ENCODE measurements at regions not wholly inside any gene's neighbourhood (a gene's known extent, or its start where the extent isn't known, plus 50 kb on each side); places are given as distances from the start of the nearest gene placed in this dataset.
"Not testable (repeated sequence)": the region's sequence is repeated elsewhere in the genome, so short reads cannot be mapped to it uniquely, and the experiment has no call there.

DNA sequence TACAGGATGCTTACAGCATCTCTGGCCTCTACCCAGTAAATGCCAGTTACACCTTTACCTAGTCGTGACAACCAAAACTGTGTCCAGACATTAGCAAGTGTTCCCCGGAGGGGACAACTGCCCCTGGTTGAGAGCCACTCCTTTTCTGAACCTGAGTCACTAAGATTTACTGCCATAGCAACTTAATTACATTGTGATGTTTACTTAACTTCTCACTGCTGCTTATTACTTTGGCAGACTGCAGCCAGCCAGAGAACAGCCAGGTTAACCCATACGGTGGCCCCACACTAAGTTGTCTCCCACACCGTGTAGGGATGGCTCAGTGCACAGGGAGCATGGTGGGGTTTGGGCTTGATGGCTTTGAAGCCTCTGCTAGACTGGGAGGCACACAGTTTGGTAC is 204.7 kb upstream of the SULF2 start:
- peaks cover 19% of the 10 kb centered on the region for H3K4me1 Mint-ChIP-seq (ENCODE audit: low read depth, unreplicated experiment)
- no peaks in the 10 kb centered on the region for H3K27me3 Mint-ChIP-seq (ENCODE audit: unreplicated experiment)
- H3K4me3 Mint-ChIP-seq (ENCODE audit: low read depth, unreplicated experiment): no peak overlapping the region
- intact Hi-C loops (cut with micrococcal nuclease; ENCODE audit: unreplicated experiment): loop anchor here (10.0 kb wide), 1 partner anchor 195 kb away; no protein-coding TSS in a partner anchor
- BruUV-seq (replicated peaks): no TSS peak
- H3K36me3 Mint-ChIP-seq (ENCODE audit: insufficient read depth, unreplicated experiment): no peaks in the 10 kb centered on the region
- peak; percentile 29 for DNase-seq
- no peak for TF ChIP-seq CTCF (IDR thresholded peaks at IDR 0.05; ENCODE audit: unreplicated experiment)
- CTCF ChIA-PET: no interaction called here
- peaks cover 5% of the 10 kb centered on the region for H3K9me3 Mint-ChIP-seq (ENCODE audit: low read depth, unreplicated experiment)
- peak overlapping the region; percentile 57 for H3K27ac Mint-ChIP-seq (ENCODE audit: unreplicated experiment)

DNA sequence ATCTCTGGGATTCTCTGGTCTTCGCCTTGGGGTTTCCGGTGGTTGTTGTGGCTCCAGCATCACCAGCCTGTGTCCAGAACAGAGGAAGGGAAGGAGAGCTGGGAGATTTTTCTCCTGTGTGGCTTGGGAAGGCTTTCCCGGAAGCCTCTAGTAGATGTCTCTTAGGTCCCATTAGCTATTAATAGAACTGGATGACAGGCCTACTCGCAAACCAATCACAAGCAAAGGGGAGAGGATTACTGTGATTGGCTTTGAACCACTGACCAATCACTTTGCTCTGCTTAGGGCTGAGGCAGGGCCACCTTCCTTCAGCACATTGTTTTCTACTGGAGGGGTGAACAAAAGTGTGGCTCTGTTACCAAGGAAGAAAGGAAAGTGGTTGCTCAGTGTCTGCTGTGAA is 203.4 kb upstream of the SULF2 start:
- CTCF ChIA-PET: no interaction called here
- no peak for DNase-seq
- TF ChIP-seq CTCF (IDR thresholded peaks at IDR 0.05; ENCODE audit: unreplicated experiment): no peak
- H3K27me3 Mint-ChIP-seq (ENCODE audit: unreplicated experiment): no peaks in the 10 kb centered on the region
- no peak overlapping the region for H3K27ac Mint-ChIP-seq (ENCODE audit: unreplicated experiment)
- no peak overlapping the region for H3K4me3 Mint-ChIP-seq (ENCODE audit: low read depth, unreplicated experiment)
- H3K36me3 Mint-ChIP-seq (ENCODE audit: insufficient read depth, unreplicated experiment): no peaks in the 10 kb centered on the region
- BruUV-seq (replicated peaks): no TSS peak
- H3K4me1 Mint-ChIP-seq (ENCODE audit: low read depth, unreplicated experiment): peaks cover 32% of the 10 kb centered on the region
- peaks cover 5% of the 10 kb centered on the region for H3K9me3 Mint-ChIP-seq (ENCODE audit: low read depth, unreplicated experiment)
- intact Hi-C loops (cut with micrococcal nuclease; ENCODE audit: unreplicated experiment): loop anchor here (10.0 kb wide), 1 partner anchor 196 kb away; no protein-coding TSS in a partner anchor

GRCh38 chr20:47985092-47985850 is 200.0 kb upstream of the SULF2 start:
- Mint-ChIP-seq H3K9me3 (ENCODE audit: low read depth, unreplicated experiment) (no peaks in the 10 kb centered on the region), H3K27ac (ENCODE audit: unreplicated experiment) (peak overlapping the region; percentile 27), H3K36me3 (ENCODE audit: insufficient read depth, unreplicated experiment) (no peaks in the 10 kb centered on the region), H3K4me1 (ENCODE audit: low read depth, unreplicated experiment) (peaks cover 44% of the 10 kb centered on the region), H3K4me3 (ENCODE audit: low read depth, unreplicated experiment) (no peak overlapping the region), H3K27me3 (ENCODE audit: unreplicated experiment) (no peaks in the 10 kb centered on the region)
- no TSS peak for BruUV-seq (replicated peaks)
- DNase-seq: peak; percentile 60
- intact Hi-C loops (cut with micrococcal nuclease; ENCODE audit: unreplicated experiment): loop anchor here (10.0 kb wide), 1 partner anchor 200 kb away; no protein-coding TSS in a partner anchor
- TF ChIP-seq CTCF (IDR thresholded peaks at IDR 0.05; ENCODE audit: unreplicated experiment): no peak
- CTCF ChIA-PET: interaction anchor here (0.9 kb wide), 1 partner anchor 13 kb away, joined by 5 read pairs; no protein-coding TSS in a partner anchor

DNA sequence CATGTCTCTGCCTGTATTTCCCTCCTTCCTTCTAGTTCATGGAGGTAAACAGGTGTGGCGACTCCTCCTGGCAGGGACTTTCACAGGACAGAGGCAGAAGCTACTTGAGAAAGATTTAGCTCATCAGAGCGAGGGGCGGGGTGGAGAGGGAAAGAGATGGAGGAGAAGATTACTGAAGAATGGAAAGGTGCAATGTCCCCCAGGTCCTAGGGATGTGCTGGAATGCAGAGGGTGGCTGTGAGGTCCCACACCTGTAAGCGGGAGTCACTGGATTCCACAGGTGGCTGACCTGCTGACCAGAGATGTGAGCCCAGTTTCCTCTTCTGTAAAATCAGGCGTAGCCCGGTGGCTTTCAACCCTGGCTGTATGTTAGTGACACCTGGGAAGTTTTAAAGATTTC is 199.2 kb upstream of the SULF2 start:
- BruUV-seq (replicated peaks): no TSS peak
- intact Hi-C loops (cut with micrococcal nuclease; ENCODE audit: unreplicated experiment): loop anchor here (10.0 kb wide), 1 partner anchor 200 kb away; no protein-coding TSS in a partner anchor
- peaks cover 36% of the 10 kb centered on the region for H3K4me1 Mint-ChIP-seq (ENCODE audit: low read depth, unreplicated experiment)
- H3K27ac Mint-ChIP-seq (ENCODE audit: unreplicated experiment): peak overlapping the region; percentile 27
- no peaks in the 10 kb centered on the region for H3K36me3 Mint-ChIP-seq (ENCODE audit: insufficient read depth, unreplicated experiment)
- no peak for DNase-seq
- no peaks in the 10 kb centered on the region for H3K9me3 Mint-ChIP-seq (ENCODE audit: low read depth, unreplicated experiment)
- no peak for TF ChIP-seq CTCF (IDR thresholded peaks at IDR 0.05; ENCODE audit: unreplicated experiment)
- no peak overlapping the region for H3K4me3 Mint-ChIP-seq (ENCODE audit: low read depth, unreplicated experiment)
- H3K27me3 Mint-ChIP-seq (ENCODE audit: unreplicated experiment): no peaks in the 10 kb centered on the region
- CTCF ChIA-PET: interaction anchor here (0.6 to 1.1 kb wide), 3 partner anchors 11 to 295 kb away, joined by 4 to 5 read pairs (median 4); no protein-coding TSS in a partner anchor

DNA sequence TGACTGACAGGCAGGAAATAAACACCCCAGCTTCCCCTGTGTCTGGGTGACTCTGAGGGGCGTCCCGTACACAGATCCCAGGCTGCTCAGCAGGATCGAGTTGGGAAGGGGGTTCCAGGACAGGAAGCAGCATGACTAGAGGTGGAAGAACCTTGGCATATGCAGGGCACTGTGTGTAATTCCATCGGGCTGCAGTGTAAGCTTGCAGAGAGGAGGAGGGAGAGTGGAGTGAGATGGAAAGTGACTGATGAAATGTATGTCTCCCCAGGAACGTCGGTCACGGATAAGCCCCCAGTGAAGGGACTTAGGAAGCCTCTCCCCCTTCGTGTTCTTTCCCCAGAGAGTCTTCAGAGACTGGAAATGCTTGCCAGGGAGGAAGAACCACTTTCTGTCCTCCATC is 198.4 kb upstream of the SULF2 start:
- Mint-ChIP-seq H3K27ac (ENCODE audit: unreplicated experiment) (peak overlapping the region; percentile 69), H3K4me1 (ENCODE audit: low read depth, unreplicated experiment) (peaks cover 41% of the 10 kb centered on the region)
- not testable (repeated sequence) for BruUV-seq (replicated peaks); H3K9me3 Mint-ChIP-seq (ENCODE audit: low read depth, unreplicated experiment); H3K36me3 Mint-ChIP-seq (ENCODE audit: insufficient read depth, unreplicated experiment); DNase-seq; H3K27me3 Mint-ChIP-seq (ENCODE audit: unreplicated experiment); H3K4me3 Mint-ChIP-seq (ENCODE audit: low read depth, unreplicated experiment)
- CTCF ChIA-PET: interaction anchor here (1.1 kb wide), 1 partner anchor 10 kb away, joined by 4 read pairs; no protein-coding TSS in a partner anchor
- intact Hi-C loops (cut with micrococcal nuclease; ENCODE audit: unreplicated experiment): loop anchor here (10.0 kb wide), 1 partner anchor 201 kb away; no protein-coding TSS in a partner anchor
